Endothelial cell of hepatic sinusoid (primary cell): ENCODE measurements at regions not wholly inside any gene's neighbourhood (a gene's known extent, or its start where the extent isn't known, plus 50 kb on each side); places are given as distances from the start of the nearest gene placed in this dataset.

ENCODE experiments used
- in situ Hi-C: cut with HindIII; loops from 2 replicates; pipeline ENCODE4 v1.10.0; 2017; ENCODE audit warnings: low sequenced_read_pairs

DNA sequence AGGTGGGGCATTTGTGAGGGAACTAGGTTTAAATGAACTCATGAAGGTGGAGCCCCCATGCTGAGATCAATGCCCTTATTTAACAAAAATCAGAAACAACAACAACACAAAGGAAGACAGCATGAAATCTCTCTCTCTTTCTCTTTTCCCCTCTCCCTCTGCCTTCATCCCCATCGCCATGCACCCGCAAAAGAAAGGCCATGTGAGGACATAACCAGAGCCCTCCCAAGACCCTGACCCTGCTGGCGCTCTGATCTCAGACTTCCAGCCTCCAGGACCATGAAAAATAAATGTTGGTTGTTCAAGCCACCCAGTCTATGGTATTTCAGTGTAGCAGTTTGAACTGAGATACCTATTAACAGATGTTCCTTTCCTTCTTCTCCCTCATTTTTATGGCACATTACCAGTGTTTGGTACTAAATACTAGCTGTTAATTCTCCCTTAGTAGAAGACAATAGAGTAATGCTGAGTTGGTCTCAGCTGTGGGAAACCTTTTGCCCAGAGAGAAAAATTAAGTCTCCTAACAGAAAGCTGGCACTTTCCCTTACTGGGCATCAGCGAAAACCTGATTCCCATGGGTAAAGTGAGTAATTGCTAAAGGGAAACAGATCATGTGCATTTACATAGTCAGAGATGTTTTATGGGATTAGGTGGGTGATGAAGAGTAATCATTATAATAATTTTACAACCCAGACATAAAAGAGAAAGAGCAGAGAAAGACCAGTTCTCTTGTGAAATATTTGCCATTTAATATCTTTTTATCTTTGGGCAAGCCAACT is 264.0 kb upstream of the PLEKHG7 start:
- in situ Hi-C loops: no loop called here

DNA sequence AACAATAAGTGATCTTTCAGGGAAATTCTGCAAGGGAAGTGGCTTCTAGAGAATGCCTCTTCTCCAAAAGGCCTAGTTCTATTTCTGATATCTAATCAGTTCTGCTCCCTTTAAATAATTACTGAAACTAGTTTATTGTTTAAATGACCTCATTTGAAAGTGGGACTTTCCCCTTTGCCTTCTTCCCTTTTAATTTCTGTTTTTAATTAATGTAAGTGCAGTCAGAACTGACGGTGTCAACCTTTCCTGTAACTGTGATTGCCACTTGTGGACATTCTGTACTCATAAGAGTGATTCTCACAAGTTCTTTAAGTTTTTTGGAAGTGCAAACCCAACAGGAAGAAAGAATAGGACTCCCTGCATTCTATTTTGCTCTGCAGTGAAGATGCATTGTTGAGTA is 265.3 kb upstream of the PLEKHG7 start:
- in situ Hi-C loops: no loop called here

GRCh38 chr12:92436856-92437255 is 265.9 kb upstream of the PLEKHG7 start:
- in situ Hi-C loops: no loop called here

- in situ Hi-C loops: no loop called here
Observed at GRCh38 chr12:92434607-92435025, 268.2 kb upstream of the PLEKHG7 start.

- in situ Hi-C loops: no loop called here
Observed at GRCh38 chr12:92432724-92433441, 269.9 kb upstream of the PLEKHG7 start.

GRCh38 chr12:92431146-92431545 is 271.6 kb upstream of the PLEKHG7 start:
- in situ Hi-C loops: no loop called here

DNA sequence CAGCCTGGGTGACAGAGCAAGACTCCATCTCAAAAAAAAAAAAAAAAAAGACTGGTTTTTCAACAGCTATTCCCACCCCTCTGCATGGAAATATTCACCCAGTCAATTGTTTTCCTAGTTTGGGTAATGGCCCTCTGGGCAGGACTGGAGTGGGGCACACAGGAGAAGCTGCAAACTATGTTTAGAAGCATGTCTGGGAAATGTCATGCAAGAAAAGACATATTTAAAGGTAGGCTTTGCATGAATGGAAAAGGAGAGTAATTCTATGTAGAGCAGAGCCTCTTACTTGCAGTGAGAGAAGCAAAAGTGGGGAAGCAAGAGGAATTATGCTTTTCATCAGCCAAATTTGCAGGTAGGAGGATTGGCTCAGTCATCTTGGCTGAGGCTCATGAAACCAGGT is 276.5 kb upstream of the PLEKHG7 start:
- in situ Hi-C loops: no loop called here

- in situ Hi-C loops: no loop called here
Observed at GRCh38 chr12:92425165-92425564, 277.6 kb upstream of the PLEKHG7 start.

- in situ Hi-C loops: no loop called here
Observed at GRCh38 chr12:92424338-92424737, 278.5 kb upstream of the PLEKHG7 start.

DNA sequence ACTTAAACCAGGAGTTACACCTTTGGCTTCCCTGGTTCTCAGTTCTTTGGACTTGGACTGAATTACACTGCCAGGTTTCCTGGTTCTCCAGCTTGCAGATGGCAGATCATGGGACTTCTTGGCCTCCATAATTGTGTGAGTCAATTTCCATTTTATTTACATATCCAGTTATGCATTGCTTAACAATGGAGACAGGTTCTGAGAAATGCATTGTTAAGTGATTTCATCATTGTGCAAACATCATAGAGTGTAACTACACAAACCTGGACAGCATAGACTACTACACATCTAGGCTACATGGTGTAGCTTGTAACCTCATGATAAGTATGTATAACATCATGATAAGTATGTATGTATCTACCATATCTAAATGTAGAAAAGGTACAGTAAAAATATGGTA is 276.1 kb upstream of the BTG1 start:
- in situ Hi-C loops: no loop called here

GRCh38 chr12:92421042-92421441 is 275.4 kb upstream of the BTG1 start:
- in situ Hi-C loops: no loop called here

- in situ Hi-C loops: no loop called here
Observed at GRCh38 chr12:92419201-92419600, 273.6 kb upstream of the BTG1 start.

DNA sequence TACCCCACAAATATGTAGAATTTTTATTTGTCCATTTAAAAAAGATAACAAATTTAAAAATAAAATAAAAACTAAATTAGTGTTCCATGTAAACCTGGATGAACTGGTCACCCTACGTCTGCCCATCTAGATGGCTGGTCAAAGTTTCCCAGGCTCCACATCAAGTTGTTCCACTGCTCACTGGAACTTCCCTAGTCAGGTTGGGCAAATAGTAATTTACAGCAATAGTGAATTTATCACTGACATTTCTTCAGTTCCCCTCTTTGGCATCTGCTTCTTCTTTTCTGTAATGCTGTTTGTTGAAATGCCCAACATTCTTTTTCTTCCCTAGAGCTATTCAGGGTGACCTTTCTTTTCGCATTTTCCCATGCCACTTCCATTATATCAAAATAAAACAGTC is 272.7 kb upstream of the BTG1 start:
- in situ Hi-C loops: no loop called here

GRCh38 chr12:92417373-92417772 is 271.7 kb upstream of the BTG1 start:
- in situ Hi-C loops: no loop called here

- in situ Hi-C loops: no loop called here
Observed at GRCh38 chr12:92416385-92416812, 270.8 kb upstream of the BTG1 start.

GRCh38 chr12:92414170-92415070 is 268.8 kb upstream of the BTG1 start:
- in situ Hi-C loops: no loop called here

DNA sequence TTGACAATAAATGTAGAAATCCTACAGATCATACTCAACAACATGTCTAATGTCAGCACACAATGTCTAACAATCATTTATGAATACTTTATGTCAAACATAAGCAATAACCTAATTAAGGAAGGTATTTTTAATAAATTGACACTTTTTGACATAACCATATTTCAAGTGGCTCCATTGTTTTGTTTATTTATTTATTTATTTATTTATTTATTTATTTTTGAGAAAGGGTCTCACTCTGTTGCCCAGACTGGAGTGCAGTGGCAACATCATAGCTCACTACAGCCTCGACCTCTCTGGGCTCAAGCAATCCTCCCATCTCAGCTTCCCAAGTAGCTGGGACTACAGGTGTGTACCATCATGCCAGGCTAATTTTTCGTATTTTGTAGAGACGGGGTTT is 267.6 kb upstream of the BTG1 start:
- in situ Hi-C loops: no loop called here

DNA sequence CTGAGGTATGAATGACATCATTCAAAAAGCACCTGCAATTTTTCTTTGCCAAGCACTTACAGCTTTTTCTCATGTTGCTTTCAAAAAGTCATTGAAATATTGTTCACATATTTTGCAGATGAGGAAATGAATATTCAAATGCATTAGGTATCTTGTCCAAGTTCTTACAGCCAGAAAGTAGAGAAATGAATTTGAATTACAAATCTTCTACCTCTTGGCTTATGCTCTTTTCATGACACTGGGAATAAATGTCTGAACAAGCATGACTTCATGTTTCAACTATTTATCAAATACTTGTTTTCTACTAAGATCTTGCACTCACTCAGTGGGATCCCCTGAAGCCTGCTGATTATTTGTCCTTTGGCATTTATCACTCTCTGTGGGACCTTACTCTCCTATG is 267.2 kb upstream of the BTG1 start:
- in situ Hi-C loops: no loop called here

DNA sequence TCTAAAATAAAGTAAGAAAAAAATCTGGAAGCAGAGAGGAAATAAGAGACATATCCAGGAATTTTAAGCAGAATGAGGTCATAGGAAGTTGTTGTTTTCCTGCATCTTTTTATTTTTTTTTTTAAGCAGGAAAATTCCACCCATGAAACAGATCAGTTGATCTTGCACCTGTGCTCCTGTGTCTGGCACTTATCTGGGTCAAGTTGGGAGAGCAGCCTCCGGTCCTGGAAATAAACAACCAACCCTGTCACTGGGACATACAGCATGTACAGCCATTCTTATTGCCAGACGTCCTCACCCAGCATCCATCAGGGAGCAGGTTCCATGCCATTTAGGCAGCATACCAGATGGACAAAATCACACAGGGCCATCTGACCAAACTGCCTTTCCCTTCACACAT is 266.0 kb upstream of the BTG1 start:
- in situ Hi-C loops: no loop called here

- in situ Hi-C loops: loop anchor here (5.0 kb wide), 1 partner anchor 94 kb away; no protein-coding TSS in a partner anchor
Observed at GRCh38 chr12:92408072-92408900, 262.6 kb upstream of the BTG1 start.
